HG02610 (cell line): ENCODE measurements at regions not wholly inside any gene's neighbourhood (a gene's known extent, or its start where the extent isn't known, plus 50 kb on each side); places are given as distances from the start of the nearest gene placed in this dataset.
"Not testable (repeated sequence)": the region's sequence is repeated elsewhere in the genome, so short reads cannot be mapped to it uniquely, and the experiment has no call there.

ENCODE experiments used
- ATAC-seq: cut with Tn5 transposase; IDR thresholded peaks from one replicate; pipeline ENCODE4 v1.9.1; 2021; ENCODE audit warnings: mild to moderate bottlenecking, moderate library complexity; ENCODE audit not compliant: unreplicated experiment

- ATAC-seq, result not testable (repeated sequence)
Measured at GRCh38 chrX:131696989-131697388, 153.1 kb downstream of the OR13H1 start.

GRCh38 chrX:131703646-131704045 lies 159.8 kb downstream of the OR13H1 start:
- ATAC-seq, result no peak

GRCh38 chrX:131704136-131704695 lies 160.3 kb downstream of the OR13H1 start:
- ATAC-seq, result no peak

GRCh38 chrX:131709553-131709952 lies 165.7 kb downstream of the OR13H1 start:
- ATAC-seq, result no peak

- no peak for ATAC-seq
Measured at GRCh38 chrX:131711478-131711867, 167.6 kb downstream of the OR13H1 start.

- ATAC-seq, result no peak
Measured at GRCh38 chrX:131723646-131724045, 179.8 kb downstream of the OR13H1 start.

- no peak for ATAC-seq
Measured at GRCh38 chrX:131724292-131724691, 180.4 kb downstream of the OR13H1 start.

GRCh38 chrX:131725001-131725654 lies 181.3 kb downstream of the OR13H1 start:
- no peak for ATAC-seq

- no peak for ATAC-seq
Measured at GRCh38 chrX:131727778-131728177, 183.9 kb downstream of the OR13H1 start.

GRCh38 chrX:131728295-131729145 lies 184.6 kb downstream of the OR13H1 start:
- no peak for ATAC-seq

GRCh38 chrX:131729295-131729694 lies 185.4 kb downstream of the OR13H1 start:
- no peak for ATAC-seq

GRCh38 chrX:131734621-131735020 lies 190.7 kb downstream of the OR13H1 start:
- no peak for ATAC-seq

GRCh38 chrX:131735127-131735526 lies 191.3 kb downstream of the OR13H1 start:
- ATAC-seq, result no peak

GRCh38 chrX:131739823-131740222 lies 195.9 kb downstream of the OR13H1 start:
- ATAC-seq, result no peak

- no peak for ATAC-seq
Measured at GRCh38 chrX:131741103-131741581, 197.3 kb downstream of the OR13H1 start.

- ATAC-seq, result no peak
Measured at GRCh38 chrX:131745942-131746489, 202.1 kb downstream of the OR13H1 start.

- no peak for ATAC-seq
Measured at GRCh38 chrX:131746491-131746968, 202.7 kb downstream of the OR13H1 start.

- no peak for ATAC-seq
Measured at GRCh38 chrX:131747173-131747572, 203.3 kb downstream of the OR13H1 start.

- ATAC-seq, result no peak
Measured at GRCh38 chrX:131752493-131753198, 208.8 kb downstream of the OR13H1 start.

GRCh38 chrX:131762802-131763234 lies 218.9 kb downstream of the OR13H1 start:
- ATAC-seq, result no peak

- ATAC-seq, result no peak
Measured at GRCh38 chrX:131763674-131764073, 219.8 kb downstream of the OR13H1 start.
